BJ (cell line): ENCODE measurements at regions not wholly inside any gene's neighbourhood (a gene's known extent, or its start where the extent isn't known, plus 50 kb on each side); places are given as distances from the start of the nearest gene placed in this dataset.
"Not testable (repeated sequence)": the region's sequence is repeated elsewhere in the genome, so short reads cannot be mapped to it uniquely, and the experiment has no call there.

ENCODE experiments used
- CTCF ChIA-PET: fragments of 350-600 bp; formaldehyde crosslinking; extraction: SDS; loops from one replicate; lab custom pipeline; 2021; ENCODE audit warnings: antibody characterized with exemption, inconsistent platforms; lab: Yijun Ruan, JAX
- POLR2A ChIA-PET: fragments of 300-600 bp; sonication (Branson Sonifier 250); formaldehyde crosslinking; extraction: SDS; loops from one replicate; lab custom pipeline; 2021; ENCODE audit warnings: antibody characterized with exemption; lab: Charles Lee
- DNase-seq: peaks from one replicate; pipeline ENCODE4 v3.0.0-alpha.2; 2011; ENCODE audit warnings: low read depth
- H3K27me3 ChIP-seq: 2 replicates; pipeline ENCODE4 v1.6.0; 2011; ENCODE audit warnings: low read length; ENCODE audit not compliant: control insufficient read depth, insufficient read depth
- H3K36me3 ChIP-seq: 2 replicates; pipeline ENCODE4 v1.5.1; 2011; ENCODE audit warnings: low read length; ENCODE audit not compliant: control insufficient read depth, insufficient read depth
- H3K4me3 ChIP-seq: 2 replicates; pipeline ENCODE4 v1.5.1; 2011; ENCODE audit warnings: low read depth, mild to moderate bottlenecking, control low read depth, low read length
- CTCF ChIP-seq: IDR thresholded peaks from 2 replicates; pipeline ENCODE4 v1.5.1; 2011; ENCODE audit warnings: low read depth, mild to moderate bottlenecking, control low read depth, inconsistent platforms, low read length, moderate library complexity; ENCODE audit not compliant: insufficient read depth

- no peak for DNase-seq
- ChIA-PET CTCF (interaction anchor here (1.4 to 2.1 kb wide), 3 partner anchors 13 to 115 kb away, joined by 3 to 6 read pairs (median 3); no protein-coding TSS in a partner anchor), POLR2A (no interaction called here)
- Histone ChIP-seq H3K4me3 (no peak overlapping the region), H3K27me3 (no peaks in the 10 kb centered on the region; the same call in 1 of the 2 replicates), H3K36me3 (no peaks in the 10 kb centered on the region)
- no peak for TF ChIP-seq CTCF
These were observed 150.6 kb downstream of the HRH4 start for GRCh38 chr18:24611075-24611474.

- Histone ChIP-seq H3K4me3 (no peak overlapping the region), H3K27me3 (no peaks in the 10 kb centered on the region), H3K36me3 (no peaks in the 10 kb centered on the region)
- ChIA-PET POLR2A (no interaction called here), CTCF (no interaction called here)
- no peak for DNase-seq
- no peak for TF ChIP-seq CTCF
These were observed 153.6 kb downstream of the HRH4 start for GRCh38 chr18:24613896-24614640.

GRCh38 chr18:24616653-24617052, 156.2 kb downstream of the HRH4 start:
- Histone ChIP-seq H3K27me3 (no peaks in the 10 kb centered on the region), H3K36me3 (no peaks in the 10 kb centered on the region), H3K4me3 (no peak overlapping the region)
- POLR2A ChIA-PET, result no interaction called here
- TF ChIP-seq CTCF, result no peak
- no peak for DNase-seq
- CTCF ChIA-PET, result no interaction called here

GRCh38 chr18:24624421-24624820, 164.0 kb downstream of the HRH4 start:
- DNase-seq, POLR2A ChIA-PET, CTCF ChIA-PET, H3K4me3 ChIP-seq, H3K27me3 ChIP-seq, H3K36me3 ChIP-seq: not testable (repeated sequence)

- no peaks in the 10 kb centered on the region for H3K36me3 ChIP-seq
- POLR2A ChIA-PET, result no interaction called here
- no peak for DNase-seq
- CTCF ChIA-PET, result no interaction called here
- H3K27me3 ChIP-seq, result no peaks in the 10 kb centered on the region
- TF ChIP-seq CTCF, result no peak
- no peak overlapping the region for H3K4me3 ChIP-seq
These were observed 167.3 kb downstream of the HRH4 start for GRCh38 chr18:24627644-24628315.

GRCh38 chr18:24628326-24628725, 167.9 kb downstream of the HRH4 start:
- DNase-seq, result no peak
- Histone ChIP-seq H3K27me3 (no peaks in the 10 kb centered on the region), H3K4me3 (no peak overlapping the region), H3K36me3 (no peaks in the 10 kb centered on the region)
- no peak for TF ChIP-seq CTCF
- CTCF ChIA-PET, result no interaction called here
- POLR2A ChIA-PET, result no interaction called here
